22Rv1 (cell line): ENCODE measurements at regions not wholly inside any gene's neighbourhood (a gene's known extent, or its start where the extent isn't known, plus 50 kb on each side); places are given as distances from the start of the nearest gene placed in this dataset.

Experiments used
- ZFX ChIP-seq: fragments of 450-650 bp; IDR thresholded peaks from 2 replicates; pipeline ENCODE4 v1.6.1; 2017; ENCODE audit warnings: antibody characterized with exemption, borderline replicate concordance
- TF ChIP-seq, protein P1 (sequence below): fragments of 450-650 bp; IDR thresholded peaks from 2 replicates; pipeline ENCODE4 v1.5.1; 2017; ENCODE audit warnings: mild to moderate bottlenecking

DNA sequence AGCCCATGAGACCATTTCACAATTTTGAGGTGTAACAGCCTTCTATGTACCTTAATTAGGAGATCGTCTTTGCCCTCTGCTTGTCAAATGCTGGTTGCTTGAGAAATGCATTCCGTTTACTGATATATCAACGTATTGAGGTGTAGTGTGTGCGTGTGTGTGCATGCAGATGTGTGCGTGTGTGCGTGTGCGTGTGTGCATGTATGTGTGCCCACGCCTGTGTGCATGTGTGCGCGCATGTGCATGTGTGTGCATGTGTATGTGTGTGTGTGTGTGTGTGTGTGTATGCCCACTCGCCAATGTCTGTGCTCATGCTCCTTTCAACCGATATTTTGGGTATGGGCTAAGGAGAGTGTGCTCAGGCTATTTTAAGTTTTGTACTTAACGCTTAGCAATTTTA, 81.5 kb upstream of the ZFHX3 start:
- TF ChIP-seq, protein P1, sequence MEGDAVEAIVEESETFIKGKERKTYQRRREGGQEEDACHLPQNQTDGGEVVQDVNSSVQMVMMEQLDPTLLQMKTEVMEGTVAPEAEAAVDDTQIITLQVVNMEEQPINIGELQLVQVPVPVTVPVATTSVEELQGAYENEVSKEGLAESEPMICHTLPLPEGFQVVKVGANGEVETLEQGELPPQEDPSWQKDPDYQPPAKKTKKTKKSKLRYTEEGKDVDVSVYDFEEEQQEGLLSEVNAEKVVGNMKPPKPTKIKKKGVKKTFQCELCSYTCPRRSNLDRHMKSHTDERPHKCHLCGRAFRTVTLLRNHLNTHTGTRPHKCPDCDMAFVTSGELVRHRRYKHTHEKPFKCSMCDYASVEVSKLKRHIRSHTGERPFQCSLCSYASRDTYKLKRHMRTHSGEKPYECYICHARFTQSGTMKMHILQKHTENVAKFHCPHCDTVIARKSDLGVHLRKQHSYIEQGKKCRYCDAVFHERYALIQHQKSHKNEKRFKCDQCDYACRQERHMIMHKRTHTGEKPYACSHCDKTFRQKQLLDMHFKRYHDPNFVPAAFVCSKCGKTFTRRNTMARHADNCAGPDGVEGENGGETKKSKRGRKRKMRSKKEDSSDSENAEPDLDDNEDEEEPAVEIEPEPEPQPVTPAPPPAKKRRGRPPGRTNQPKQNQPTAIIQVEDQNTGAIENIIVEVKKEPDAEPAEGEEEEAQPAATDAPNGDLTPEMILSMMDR, result no peak
- TF ChIP-seq ZFX, result no peak
